H1 (cell line): ENCODE measurements at regions not wholly inside any gene's neighbourhood (a gene's known extent, or its start where the extent isn't known, plus 50 kb on each side); places are given as distances from the start of the nearest gene placed in this dataset.

Experiments used
- RAD21 ChIP-seq, 2 experiments: IDR thresholded peaks in 1 of 2; conservative IDR thresholded peaks in 1 of 2; 2 replicates each; pipeline ENCODE4 v1.6.1; 2011; ENCODE audit warnings: low read depth in 2 of 2, low read length in 2 of 2, improper control_type of control experiment in 1 of 2, inconsistent platforms in 1 of 2, mild to moderate bottlenecking in 1 of 2, moderate library complexity in 1 of 2
- TF ChIP-seq, protein P1 (sequence below), 3 experiments: IDR thresholded peaks; 1 replicate in 2 of 3; 2 replicates in 1 of 3; pipeline versions ENCODE4 v1.5.1 to v1.6.1; 2011; ENCODE audit warnings: low read length in 3 of 3, mild to moderate bottlenecking in 3 of 3, inconsistent platforms in 2 of 3, low read depth in 1 of 3, moderate library complexity in 1 of 3; ENCODE audit not compliant: insufficient read depth in 1 of 3; ENCODE audit errors: control extremely low read depth in 1 of 3

DNA sequence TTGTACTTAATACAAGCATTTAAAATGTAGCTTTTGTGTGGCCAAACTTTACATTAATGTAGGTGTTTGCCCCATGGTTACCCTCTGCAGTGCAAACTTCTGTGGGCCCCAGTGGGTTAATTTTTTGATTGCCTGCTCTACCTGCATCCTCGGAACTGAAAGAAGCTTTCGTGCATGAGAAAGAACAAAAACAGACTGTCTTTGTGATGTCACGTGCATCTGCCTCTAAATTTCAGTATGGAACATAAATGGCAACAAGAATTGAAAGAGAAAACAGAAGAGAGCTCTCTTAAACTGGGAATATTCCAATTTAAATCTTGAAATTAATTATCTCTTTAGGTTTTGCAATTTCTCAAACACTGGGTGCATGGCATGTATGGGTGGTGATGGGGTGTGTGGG, 182.4 kb upstream of the LCORL start:
- TF ChIP-seq, protein P1, sequence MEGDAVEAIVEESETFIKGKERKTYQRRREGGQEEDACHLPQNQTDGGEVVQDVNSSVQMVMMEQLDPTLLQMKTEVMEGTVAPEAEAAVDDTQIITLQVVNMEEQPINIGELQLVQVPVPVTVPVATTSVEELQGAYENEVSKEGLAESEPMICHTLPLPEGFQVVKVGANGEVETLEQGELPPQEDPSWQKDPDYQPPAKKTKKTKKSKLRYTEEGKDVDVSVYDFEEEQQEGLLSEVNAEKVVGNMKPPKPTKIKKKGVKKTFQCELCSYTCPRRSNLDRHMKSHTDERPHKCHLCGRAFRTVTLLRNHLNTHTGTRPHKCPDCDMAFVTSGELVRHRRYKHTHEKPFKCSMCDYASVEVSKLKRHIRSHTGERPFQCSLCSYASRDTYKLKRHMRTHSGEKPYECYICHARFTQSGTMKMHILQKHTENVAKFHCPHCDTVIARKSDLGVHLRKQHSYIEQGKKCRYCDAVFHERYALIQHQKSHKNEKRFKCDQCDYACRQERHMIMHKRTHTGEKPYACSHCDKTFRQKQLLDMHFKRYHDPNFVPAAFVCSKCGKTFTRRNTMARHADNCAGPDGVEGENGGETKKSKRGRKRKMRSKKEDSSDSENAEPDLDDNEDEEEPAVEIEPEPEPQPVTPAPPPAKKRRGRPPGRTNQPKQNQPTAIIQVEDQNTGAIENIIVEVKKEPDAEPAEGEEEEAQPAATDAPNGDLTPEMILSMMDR (IDR thresholded peaks at IDR 0.05; ENCODE audit: control extremely low read depth in 1 of 3, insufficient read depth in 1 of 3, low read depth in 1 of 3, low read length in 3 of 3), result no peak
- no peak for TF ChIP-seq RAD21 (IDR thresholded peaks at IDR 0.05 in 1 of 2, conservative IDR thresholded peaks at IDR 0.05 in 1 of 2; ENCODE audit: low read depth in 2 of 2, low read length in 2 of 2)
